GM12873 (cell line): ENCODE measurements at regions not wholly inside any gene's neighbourhood (a gene's known extent, or its start where the extent isn't known, plus 50 kb on each side); places are given as distances from the start of the nearest gene placed in this dataset.

Experiments used
- TF ChIP-seq, protein P1 (sequence below): IDR thresholded peaks from 2 replicates; pipeline ENCODE4 v1.5.1; 2012; ENCODE audit warnings: low read depth, mild to moderate bottlenecking, moderate library complexity, low read length, control low read depth; ENCODE audit not compliant: insufficient read depth; ENCODE audit errors: missing control alignments

DNA sequence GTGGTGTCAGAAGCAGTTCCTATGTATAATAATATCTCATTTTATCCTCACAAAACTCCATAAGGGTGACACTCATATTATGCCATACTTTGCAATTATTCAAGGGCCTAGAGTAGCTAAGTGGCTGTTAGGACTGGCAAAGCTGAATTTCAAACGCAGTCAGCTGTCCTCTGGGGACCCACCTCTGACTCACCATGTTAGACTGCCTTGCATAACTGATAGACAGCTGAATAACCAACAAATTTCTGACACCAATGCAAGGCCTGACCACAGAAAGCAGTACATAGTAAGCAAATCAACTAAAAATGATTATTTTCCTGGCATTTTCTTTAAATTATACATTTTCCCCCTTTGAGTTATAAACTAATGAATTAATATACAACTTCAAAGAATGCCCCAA lies 251.6 kb upstream of the PTGER4 start:
- TF ChIP-seq, protein P1, sequence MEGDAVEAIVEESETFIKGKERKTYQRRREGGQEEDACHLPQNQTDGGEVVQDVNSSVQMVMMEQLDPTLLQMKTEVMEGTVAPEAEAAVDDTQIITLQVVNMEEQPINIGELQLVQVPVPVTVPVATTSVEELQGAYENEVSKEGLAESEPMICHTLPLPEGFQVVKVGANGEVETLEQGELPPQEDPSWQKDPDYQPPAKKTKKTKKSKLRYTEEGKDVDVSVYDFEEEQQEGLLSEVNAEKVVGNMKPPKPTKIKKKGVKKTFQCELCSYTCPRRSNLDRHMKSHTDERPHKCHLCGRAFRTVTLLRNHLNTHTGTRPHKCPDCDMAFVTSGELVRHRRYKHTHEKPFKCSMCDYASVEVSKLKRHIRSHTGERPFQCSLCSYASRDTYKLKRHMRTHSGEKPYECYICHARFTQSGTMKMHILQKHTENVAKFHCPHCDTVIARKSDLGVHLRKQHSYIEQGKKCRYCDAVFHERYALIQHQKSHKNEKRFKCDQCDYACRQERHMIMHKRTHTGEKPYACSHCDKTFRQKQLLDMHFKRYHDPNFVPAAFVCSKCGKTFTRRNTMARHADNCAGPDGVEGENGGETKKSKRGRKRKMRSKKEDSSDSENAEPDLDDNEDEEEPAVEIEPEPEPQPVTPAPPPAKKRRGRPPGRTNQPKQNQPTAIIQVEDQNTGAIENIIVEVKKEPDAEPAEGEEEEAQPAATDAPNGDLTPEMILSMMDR, result no peak

DNA sequence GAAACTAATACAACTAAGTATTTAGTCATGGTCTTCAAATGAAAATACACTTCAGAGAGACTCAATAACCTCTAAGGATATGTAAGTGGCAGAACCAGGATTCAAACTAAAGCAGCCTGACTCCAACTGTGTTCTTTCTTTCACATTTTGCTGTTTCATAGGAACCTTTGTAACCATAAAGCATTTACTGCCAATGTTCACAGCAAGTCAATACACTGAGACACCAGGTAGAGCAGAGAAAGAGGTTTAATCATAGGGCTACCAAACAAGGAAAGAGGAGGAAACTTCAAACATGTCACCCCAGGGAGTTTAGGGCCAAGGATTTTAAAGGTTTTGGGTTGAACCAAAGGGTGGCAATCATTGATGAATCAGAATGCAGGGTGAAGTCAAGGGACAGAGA lies 263.1 kb upstream of the PTGER4 start:
- TF ChIP-seq, protein P1, result no peak

DNA sequence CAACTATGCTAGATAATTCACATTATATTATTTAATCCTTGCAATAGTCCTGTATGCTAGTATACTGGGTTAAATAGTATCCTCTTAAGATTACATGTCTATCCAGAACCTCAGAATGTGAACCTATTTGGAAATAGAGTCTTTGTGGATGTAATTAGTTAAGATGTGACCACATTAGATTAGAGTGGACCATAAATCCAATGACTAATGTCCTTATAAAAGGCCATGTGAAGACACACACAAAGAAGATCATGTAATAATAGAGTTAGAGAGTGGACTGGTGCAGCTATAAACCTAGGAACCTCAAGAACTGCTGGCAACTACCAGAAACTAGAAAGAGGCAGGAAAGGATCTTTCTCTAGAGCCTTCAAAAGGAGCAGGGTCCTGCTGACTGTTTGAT lies 263.6 kb upstream of the PTGER4 start:
- TF ChIP-seq, protein P1, result no peak

DNA sequence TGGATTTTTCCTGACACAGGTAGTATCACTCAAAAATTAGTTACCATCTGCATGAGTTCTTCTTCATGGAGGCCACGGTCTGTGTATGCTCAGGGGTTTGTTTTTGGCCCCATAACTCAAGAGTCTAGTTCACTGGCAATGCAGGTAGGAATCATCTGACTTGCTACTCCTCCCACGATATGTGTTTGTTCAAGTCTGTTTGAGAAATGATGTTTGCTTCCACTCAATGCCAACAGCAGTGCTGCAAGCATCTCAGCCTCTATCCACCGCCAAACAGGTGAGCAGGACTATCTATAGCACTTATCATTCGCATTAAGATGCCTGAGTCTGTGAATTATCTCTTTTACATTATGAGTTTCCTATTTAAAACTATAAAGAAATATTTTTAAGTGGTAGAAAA lies 264.8 kb upstream of the PTGER4 start:
- TF ChIP-seq, protein P1, result no peak

DNA sequence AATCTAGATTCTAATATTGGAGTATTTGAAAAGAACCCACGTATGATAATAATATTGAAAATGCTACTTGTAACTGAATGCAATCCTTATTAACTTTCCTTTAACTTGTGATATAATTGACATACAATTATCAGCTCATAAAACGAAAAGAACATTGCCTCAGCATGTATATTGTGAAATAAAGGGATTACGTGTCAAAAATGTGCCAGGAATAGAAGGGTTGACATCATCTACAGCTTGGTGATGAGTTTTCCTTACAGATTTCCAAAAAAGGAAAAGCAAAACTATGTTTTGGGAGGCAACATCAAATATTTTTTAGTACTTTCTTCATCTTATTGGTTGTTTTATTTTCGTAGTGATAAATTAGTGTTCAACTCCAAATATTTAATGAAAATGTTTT lies 266.0 kb upstream of the PTGER4 start:
- TF ChIP-seq, protein P1, result no peak

DNA sequence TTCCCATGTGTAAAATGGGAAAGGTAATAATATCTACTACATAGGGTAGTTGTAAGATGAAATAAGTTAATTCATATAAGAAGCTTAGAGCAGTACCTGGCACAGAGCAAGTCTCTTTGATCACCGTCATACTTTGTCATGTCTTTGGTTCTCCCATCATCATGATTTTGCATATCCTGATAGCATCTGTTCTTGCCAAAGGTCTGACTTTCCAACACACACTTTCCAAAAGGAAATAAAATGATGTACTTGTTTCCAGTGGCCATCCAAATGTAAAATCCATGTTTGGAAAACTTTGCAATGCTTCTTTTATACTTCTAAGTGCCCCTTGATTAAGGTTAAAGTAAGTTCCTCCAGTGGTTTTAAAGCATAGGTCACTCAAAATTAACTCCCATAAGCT lies 266.9 kb upstream of the PTGER4 start:
- TF ChIP-seq, protein P1, result no peak

DNA sequence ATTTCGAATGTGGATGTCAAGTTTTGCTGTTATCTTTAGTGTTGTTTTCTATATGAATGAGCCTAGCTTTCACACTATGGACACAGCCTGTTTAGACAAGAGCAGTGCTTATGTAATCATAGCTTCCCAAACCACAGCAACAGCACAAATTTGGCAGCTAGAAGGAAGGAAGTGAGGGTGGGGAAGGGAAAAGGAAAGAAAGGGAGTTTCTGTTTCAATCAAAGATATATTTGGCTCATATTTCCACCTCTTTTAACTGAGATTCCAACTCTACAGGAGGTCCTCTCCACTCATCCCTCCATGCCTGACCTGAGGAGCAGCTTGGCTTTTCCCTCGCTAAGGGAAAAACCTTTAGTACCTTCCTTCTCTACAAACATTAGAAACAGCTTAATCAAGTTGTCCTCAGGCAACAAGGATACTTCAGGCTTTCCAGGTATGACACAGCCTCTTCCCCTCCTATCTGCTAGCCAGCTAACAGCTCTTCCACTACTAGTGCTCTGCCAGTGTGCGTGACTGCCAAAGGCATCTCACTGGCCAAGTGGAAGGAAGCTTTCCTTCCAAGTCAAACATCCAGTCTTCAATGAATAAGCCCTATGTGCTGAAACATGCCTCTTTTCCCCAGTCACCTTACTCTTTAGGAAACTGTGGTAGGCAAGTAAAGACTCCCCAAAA lies 268.6 kb upstream of the PTGER4 start:
- TF ChIP-seq, protein P1, result no peak
